GM18505 (cell line): ENCODE measurements at regions not wholly inside any gene's neighbourhood (a gene's known extent, or its start where the extent isn't known, plus 50 kb on each side); places are given as distances from the start of the nearest gene placed in this dataset.
"Not testable (repeated sequence)": the region's sequence is repeated elsewhere in the genome, so short reads cannot be mapped to it uniquely, and the experiment has no call there.

Experiments used
- ATAC-seq: cut with Tn5 transposase; IDR thresholded peaks from one replicate; pipeline ENCODE4 v1.9.1; 2021; ENCODE audit not compliant: unreplicated experiment
- POLR2A ChIP-seq: IDR thresholded peaks from 4 replicates; pipeline ENCODE4 v1.6.1; 2011; ENCODE audit warnings: borderline replicate concordance; ENCODE audit not compliant: insufficient read depth, insufficient read length; ENCODE audit errors: extremely low read depth

GRCh38 chr10:3881622-3882021, 96.6 kb upstream of the KLF6 start:
- TF ChIP-seq POLR2A = no peak
- no peak for ATAC-seq

GRCh38 chr10:3879073-3879472, 94.1 kb upstream of the KLF6 start:
- ATAC-seq = no peak
- TF ChIP-seq POLR2A = no peak

- no peak for ATAC-seq
- TF ChIP-seq POLR2A = no peak
Observed at GRCh38 chr10:3877211-3878000, 92.4 kb upstream of the KLF6 start.

- TF ChIP-seq POLR2A = no peak
Observed at GRCh38 chr10:3876350-3876962, 91.4 kb upstream of the KLF6 start.

GRCh38 chr10:3875842-3876235, 90.8 kb upstream of the KLF6 start:
- TF ChIP-seq POLR2A = no peak
- no peak for ATAC-seq

More at GRCh38 chr10:3876350-3876962, 91.4 kb upstream of the KLF6 start:
- ATAC-seq = no peak

GRCh38 chr10:3874990-3875841, 90.2 kb upstream of the KLF6 start:
- peak; percentile 32 for TF ChIP-seq POLR2A
- peak; percentile 73 for ATAC-seq

- ATAC-seq = not testable (repeated sequence)
Observed at GRCh38 chr10:3874610-3874989, 89.6 kb upstream of the KLF6 start.

- no peak for TF ChIP-seq POLR2A
- ATAC-seq = peak; percentile 64
Observed at GRCh38 chr10:3873728-3874461, 88.9 kb upstream of the KLF6 start.

GRCh38 chr10:3872712-3873329, 87.8 kb upstream of the KLF6 start:
- TF ChIP-seq POLR2A = no peak
- ATAC-seq = no peak

- TF ChIP-seq POLR2A = no peak
- no peak for ATAC-seq
Observed at GRCh38 chr10:3871424-3871996, 86.5 kb upstream of the KLF6 start.

- no peak for ATAC-seq
- no peak for TF ChIP-seq POLR2A
Observed at GRCh38 chr10:3869036-3869435, 84.0 kb upstream of the KLF6 start.

GRCh38 chr10:3868271-3868664, 83.3 kb upstream of the KLF6 start:
- ATAC-seq = no peak

More at GRCh38 chr10:3868271-3868664, 83.3 kb upstream of the KLF6 start:
- TF ChIP-seq POLR2A = no peak
